Activated CD4-positive, alpha-beta T cell treated with anti-CD3 and anti-CD28 coated beads, Interleukin-2, amount 50 U/mL, for 24 hours (primary cell): ENCODE measurements at regions not wholly inside any gene's neighbourhood (a gene's known extent, or its start where the extent isn't known, plus 50 kb on each side); places are given as distances from the start of the nearest gene placed in this dataset.

Source experiments
- DNase-seq, 2 donors: peaks; one replicate each; pipeline ENCODE4 v3.0.0-alpha.2; 2020; ENCODE audit warnings: low read depth in 1 of 2, low spot score in 1 of 2

GRCh38 chr5:18872978-18873377, 1115.0 kb downstream of the CDH18 start:
- no peak for DNase-seq

GRCh38 chr5:18876565-18876964, 1111.4 kb downstream of the CDH18 start:
- DNase-seq = no peak

DNA sequence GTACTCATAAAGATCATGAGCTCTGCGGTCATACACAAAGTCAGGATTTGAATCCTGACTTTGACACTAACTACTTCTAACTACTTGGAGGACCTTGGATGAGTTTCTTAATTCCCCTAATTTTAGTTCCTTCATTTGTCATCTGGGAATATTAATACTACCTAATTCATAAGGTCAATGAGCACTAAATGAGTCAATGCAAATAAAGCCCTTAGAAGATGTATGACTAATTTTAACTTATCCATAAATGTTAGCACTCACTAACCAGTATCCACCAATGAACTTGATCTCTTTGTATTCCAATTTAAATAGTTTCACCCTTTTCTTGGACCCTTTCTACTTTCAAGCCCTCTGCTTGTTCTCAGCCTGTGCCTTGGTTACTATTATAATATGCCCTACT, 1106.4 kb downstream of the CDH18 start:
- no peak for DNase-seq

DNA sequence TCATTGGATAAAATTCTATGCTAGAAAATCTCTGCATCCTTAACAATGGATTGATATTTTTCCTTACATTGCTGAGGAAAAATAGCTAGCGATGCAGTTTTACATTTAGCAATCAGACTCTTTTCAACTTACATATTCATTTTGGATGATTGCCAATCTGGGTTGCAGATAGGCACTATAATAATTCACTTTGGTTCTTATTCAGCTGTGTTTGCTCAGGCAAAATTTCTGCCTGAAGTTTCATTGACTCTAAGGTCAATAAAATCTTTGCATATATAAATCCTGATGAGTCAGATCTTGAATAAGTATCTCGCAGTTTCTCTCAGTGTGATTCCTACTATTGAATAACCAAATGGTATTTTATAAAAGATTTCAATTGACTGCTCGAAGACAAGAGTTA, 1105.8 kb downstream of the CDH18 start:
- no peak for DNase-seq

DNA sequence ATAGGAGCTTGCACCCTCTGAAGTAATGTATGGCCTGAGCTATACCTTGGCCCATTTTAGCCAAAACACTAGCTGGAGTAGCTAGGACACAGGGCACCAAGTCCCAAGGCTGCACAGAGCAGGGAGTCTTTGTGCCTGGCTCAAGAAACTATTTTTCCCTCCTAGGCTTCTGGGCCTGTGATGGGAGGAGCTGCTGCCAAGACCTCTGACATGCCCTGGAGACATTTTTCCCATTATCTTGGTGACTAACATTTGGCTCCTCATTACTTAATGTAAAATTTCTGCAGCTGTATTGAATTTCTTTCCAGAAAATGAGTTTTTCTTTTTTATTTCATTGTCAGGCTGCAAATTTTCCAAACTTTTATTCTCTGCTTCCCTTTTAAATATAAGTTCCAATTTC, 1099.2 kb downstream of the CDH18 start:
- no peak for DNase-seq

DNA sequence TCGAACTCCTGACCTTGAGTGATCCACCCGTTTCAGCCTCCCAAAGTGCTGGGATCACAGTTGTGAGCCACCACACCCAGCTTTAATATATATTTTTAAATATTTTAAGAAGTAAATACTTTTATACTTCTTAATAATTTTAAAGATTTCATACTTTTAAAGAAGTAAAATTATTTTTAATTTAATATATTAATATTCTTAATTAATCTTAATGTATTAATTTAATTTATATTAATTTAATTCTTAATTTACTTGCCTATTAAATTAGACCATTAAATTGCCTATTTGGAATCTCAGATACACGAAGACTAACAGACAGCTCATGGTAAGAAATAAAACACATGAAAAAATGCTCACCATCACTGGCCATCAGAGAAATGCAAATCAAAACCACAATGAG, 1087.4 kb downstream of the CDH18 start:
- DNase-seq = no peak

GRCh38 chr5:18920966-18921365, 1067.0 kb downstream of the CDH18 start:
- DNase-seq = no peak

GRCh38 chr5:18932081-18932480, 1055.9 kb downstream of the CDH18 start:
- DNase-seq = no peak

- no peak for DNase-seq
These were observed 1043.2 kb downstream of the CDH18 start for GRCh38 chr5:18944771-18945170.

DNA sequence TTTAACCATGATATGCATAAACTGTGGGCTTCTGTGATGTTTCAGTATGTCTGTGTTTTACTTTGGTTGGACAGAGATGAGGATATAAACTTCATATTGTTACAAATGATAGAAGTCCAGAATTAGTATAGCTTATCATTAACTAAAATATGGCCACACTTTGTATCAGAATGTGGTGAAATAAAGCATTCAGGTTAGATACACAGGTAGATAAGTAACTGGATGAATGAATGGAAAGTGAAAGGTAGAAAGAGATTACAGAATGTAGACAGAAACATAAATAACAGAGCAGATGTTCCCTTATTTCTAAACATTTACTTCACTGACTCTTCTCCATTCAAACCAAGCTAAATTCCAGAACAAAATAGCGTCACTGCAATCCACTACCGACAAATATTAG, 1033.8 kb downstream of the CDH18 start:
- DNase-seq = no peak

DNA sequence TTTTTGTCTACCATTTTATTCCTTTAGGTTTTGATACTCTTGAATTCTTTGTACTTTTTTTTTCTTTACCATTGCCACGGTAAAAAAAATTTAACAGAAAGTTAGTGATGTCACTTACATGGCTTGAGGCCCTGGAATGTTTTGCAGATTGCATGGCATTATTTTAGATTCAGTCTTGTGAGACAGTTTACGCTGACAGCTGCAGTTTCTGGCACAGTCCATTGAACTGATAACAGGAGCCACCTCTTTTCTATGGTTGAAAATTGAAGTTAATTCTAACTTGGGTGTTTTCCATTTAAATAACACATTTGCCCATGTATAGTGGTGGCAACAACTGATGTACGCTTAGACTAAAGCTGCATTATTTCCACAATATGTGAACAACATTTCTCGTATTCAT, 1028.5 kb downstream of the CDH18 start:
- no peak for DNase-seq

DNA sequence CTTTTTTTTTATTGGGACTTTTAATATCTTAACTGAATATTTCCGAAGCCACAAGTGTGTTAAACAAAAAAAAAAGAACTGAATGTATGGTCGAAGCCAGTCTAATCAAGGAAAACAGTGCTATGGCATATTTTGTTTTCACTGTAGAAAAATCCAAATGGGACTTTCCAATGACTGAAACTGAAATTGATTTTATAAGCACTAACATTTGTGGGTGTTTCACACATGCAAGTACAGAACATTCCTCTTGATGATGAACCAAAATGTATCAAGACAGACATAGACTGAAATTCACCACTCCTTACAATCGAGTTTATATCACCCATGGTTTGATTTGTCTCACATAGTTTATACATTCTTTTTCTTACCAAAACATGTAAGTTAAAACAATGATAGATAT, 1026.8 kb downstream of the CDH18 start:
- DNase-seq = no peak

GRCh38 chr5:18965893-18966292, 1022.1 kb downstream of the CDH18 start:
- DNase-seq = no peak

DNA sequence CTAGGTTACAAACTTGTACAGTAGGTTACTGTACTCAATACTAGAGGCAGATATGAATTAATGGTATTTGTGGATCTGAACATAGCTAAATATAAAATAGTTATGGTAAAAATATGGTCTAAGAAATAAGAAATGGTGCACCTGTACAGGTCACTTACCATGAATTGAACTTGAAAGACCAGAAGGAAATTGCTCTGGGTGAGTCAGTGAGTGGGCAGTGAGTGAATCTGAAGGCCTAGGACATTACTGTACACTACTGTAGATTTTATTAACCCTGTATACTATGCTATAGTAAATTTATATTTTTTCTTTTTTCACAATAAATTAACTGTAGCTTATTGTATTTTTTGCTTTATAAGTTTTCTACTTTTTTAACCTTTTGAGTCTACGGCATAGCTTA, 1020.4 kb downstream of the CDH18 start:
- DNase-seq = no peak

GRCh38 chr5:18968966-18969365, 1019.0 kb downstream of the CDH18 start:
- DNase-seq = no peak

GRCh38 chr5:18970000-18970399, 1018.0 kb downstream of the CDH18 start:
- DNase-seq = no peak

DNA sequence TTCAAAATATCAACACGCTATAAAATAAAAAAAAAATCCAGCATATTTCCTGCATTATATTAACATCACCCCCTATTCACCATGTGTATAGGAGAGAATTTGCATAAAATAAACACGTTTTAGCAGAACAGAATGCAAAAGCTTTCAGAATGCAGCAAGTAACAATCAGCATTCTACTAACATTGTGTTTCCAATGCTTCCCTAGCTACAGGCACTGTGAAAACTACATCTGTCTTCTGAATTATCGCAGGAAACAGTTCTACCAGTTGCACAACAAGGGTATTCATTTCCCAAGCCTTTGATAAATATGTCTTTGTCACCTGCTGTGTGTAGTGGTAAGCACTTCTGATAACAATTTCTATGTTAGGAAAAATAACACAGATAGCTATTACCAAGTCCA, 1015.8 kb downstream of the CDH18 start:
- DNase-seq = no peak

- no peak for DNase-seq
These were observed 1012.4 kb downstream of the CDH18 start for GRCh38 chr5:18975624-18976023.

DNA sequence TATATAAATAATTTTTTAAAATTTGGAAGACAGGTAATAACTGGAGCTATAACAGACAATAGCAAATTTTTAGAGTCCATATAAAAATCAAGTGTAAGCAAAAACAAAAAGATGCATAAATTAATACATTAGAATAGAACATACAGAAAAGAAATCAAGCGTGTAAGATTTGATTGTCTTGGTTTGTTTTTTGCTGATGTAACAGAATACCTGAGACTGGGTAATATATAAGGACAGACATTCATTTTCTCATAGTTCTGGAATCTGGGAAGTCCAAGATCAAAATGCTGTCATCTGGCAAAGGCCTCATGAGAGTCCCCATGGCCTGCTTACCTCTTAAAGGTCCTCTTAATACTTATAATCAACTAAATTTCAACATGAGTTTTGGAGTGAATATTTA, 1010.1 kb downstream of the CDH18 start:
- DNase-seq = no peak

- no peak for DNase-seq
These were observed 1003.4 kb downstream of the CDH18 start for GRCh38 chr5:18984559-18985080.

DNA sequence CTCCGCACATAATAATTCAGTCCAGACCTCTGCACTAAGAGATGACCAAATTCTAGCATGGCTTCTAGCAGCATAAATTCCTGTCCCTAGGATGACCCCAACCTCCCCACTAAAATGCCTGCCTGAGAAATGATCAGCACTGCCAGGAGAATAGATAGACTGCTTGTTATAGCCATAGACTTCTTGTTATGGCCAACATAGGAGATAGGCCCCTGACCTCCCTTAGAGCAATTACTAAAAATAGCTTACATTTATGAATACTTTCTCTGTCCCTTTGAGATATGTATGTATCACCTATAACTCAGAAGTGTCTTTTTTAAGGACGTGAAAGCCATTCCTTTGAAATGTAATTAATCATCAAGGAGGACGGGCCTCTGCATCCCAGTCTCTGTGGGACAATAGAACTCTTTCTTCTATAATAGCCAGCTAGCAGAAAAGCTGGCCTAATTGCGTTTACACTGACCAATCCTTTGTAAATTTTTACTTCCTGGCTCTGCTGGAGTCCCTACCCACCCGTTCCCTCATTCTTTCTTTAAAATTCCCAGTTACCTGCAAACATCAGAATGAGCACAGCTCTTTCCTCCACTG, 1002.7 kb downstream of the CDH18 start:
- DNase-seq = no peak

DNA sequence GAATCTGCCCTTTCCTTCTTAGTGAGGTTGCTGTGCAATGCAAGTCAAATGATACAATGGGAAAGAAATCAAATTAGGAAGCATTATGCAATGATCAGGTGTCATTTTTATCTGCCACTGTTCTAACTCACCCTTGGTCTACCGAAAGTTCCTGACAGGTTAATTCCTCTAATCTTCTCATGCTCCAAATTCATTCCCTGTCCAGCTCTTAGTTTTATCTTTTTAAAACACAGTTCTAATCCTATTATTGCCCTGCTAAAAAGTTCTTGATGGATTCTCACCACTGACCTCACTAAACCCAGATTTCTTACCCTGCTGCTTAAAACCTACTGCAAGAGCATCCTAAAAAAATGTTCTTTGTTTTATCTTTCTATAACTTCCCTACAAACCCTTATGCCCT, 1000.9 kb downstream of the CDH18 start:
- no peak for DNase-seq

- no peak for DNase-seq
These were observed 997.1 kb downstream of the CDH18 start for GRCh38 chr5:18990852-18991251.

- DNase-seq = no peak
These were observed 995.7 kb downstream of the CDH18 start for GRCh38 chr5:18992264-18992663.
